DOHH2 (cell line): ENCODE measurements at regions not wholly inside any gene's neighbourhood (a gene's known extent, or its start where the extent isn't known, plus 50 kb on each side); places are given as distances from the start of the nearest gene placed in this dataset.
"Not testable (repeated sequence)": the region's sequence is repeated elsewhere in the genome, so short reads cannot be mapped to it uniquely, and the experiment has no call there.

Experiments used
- H3F3A ChIP-seq: fragments of 200-600 bp; sonication (generic), shearing (Covaris generic); 2 replicates; pipeline ENCODE4 v1.6.0; 2016; ENCODE audit warnings: antibody characterized with exemption, mild to moderate bottlenecking; ENCODE audit not compliant: control insufficient read depth, insufficient read depth
- H3K27ac ChIP-seq: fragments of 200-600 bp; sonication (generic); 2 replicates; pipeline ENCODE4 v1.5.1; 2014; ENCODE audit warnings: low read depth, mild to moderate bottlenecking, low read length, moderate library complexity
- H3K27me3 ChIP-seq: fragments of 200-600 bp; sonication (generic); 2 replicates; pipeline ENCODE4 v1.6.1; 2014; ENCODE audit warnings: mild to moderate bottlenecking, low read length, mixed read lengths; ENCODE audit not compliant: control insufficient read depth
- H3K36me3 ChIP-seq: fragments of 200-600 bp; sonication (generic); 2 replicates; pipeline ENCODE4 v1.6.1; 2014; ENCODE audit warnings: mild to moderate bottlenecking, low read length, moderate library complexity, mixed read lengths; ENCODE audit not compliant: control insufficient read depth
- H3K4me1 ChIP-seq: fragments of 200-600 bp; sonication (generic); 2 replicates; pipeline ENCODE4 v1.6.1; 2014; ENCODE audit warnings: mild to moderate bottlenecking, low read length, mixed read lengths; ENCODE audit not compliant: control insufficient read depth
- H3K4me2 ChIP-seq: fragments of 200-600 bp; sonication (generic); 2 replicates; pipeline ENCODE4 v1.6.0; 2014; ENCODE audit warnings: mild to moderate bottlenecking, low read length, moderate library complexity
- H3K4me3 ChIP-seq: fragments of 200-600 bp; sonication (generic); 2 replicates; pipeline ENCODE4 v1.5.1; 2014; ENCODE audit warnings: mild to moderate bottlenecking, low read length, mixed read lengths
- H3K79me2 ChIP-seq: fragments of 200-600 bp; sonication (generic); 2 replicates; pipeline ENCODE4 v1.6.1; 2014; ENCODE audit warnings: mild to moderate bottlenecking, low read length, mixed read lengths; ENCODE audit not compliant: control insufficient read depth
- H3K9me2 ChIP-seq: fragments of 200-600 bp; sonication (generic); replicated peaks from 2 replicates; pipeline ENCODE4 v1.6.1; 2014; ENCODE audit warnings: mild to moderate bottlenecking, low read length, mixed read lengths; ENCODE audit not compliant: control insufficient read depth
- H3K9me3 ChIP-seq: fragments of 200-600 bp; sonication (generic); 2 replicates; pipeline ENCODE4 v1.6.1; 2014; ENCODE audit warnings: antibody characterized with exemption, low read length, mixed read lengths; ENCODE audit not compliant: control insufficient read depth, insufficient read depth
- H4K20me1 ChIP-seq: fragments of 200-600 bp; sonication (generic); 2 replicates; pipeline ENCODE4 v1.6.0; 2014; ENCODE audit warnings: low read depth, mild to moderate bottlenecking, antibody characterized with exemption, low read length, moderate library complexity; ENCODE audit not compliant: control insufficient read depth, insufficient read depth

DNA sequence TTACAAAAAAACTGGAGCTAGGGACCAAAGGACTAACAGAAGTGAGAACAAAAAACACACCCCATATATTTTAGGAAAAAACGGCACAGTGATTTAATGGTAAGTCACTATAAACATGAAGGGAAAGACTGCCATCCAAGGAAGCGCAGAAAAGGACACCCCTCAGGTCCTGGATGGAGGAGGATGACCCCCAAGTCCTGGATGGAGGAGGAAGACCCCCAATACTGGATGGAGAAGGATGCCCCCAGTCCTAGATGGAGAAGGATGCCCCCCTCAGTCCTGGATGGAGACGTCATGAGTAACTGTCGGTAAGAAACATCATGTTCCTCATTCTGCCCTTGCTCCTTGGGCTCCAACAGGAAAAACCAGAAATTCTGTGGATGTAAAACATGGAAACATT, 89.9 kb downstream of the POTEG start:
- not testable (repeated sequence) for H3K9me3 ChIP-seq, H3K4me2 ChIP-seq, H3K36me3 ChIP-seq, H4K20me1 ChIP-seq, H3K9me2 ChIP-seq, H3F3A ChIP-seq, H3K27me3 ChIP-seq, H3K4me1 ChIP-seq, H3K27ac ChIP-seq, H3K4me3 ChIP-seq, H3K79me2 ChIP-seq

- not testable (repeated sequence) for H3K79me2 ChIP-seq, H3K4me3 ChIP-seq, H3K9me3 ChIP-seq, H3K27ac ChIP-seq, H3K9me2 ChIP-seq, H4K20me1 ChIP-seq, H3K36me3 ChIP-seq, H3K4me2 ChIP-seq, H3K27me3 ChIP-seq, H3F3A ChIP-seq, H3K4me1 ChIP-seq
Observed at GRCh38 chr14:19344689-19345088, 89.5 kb downstream of the POTEG start.

DNA sequence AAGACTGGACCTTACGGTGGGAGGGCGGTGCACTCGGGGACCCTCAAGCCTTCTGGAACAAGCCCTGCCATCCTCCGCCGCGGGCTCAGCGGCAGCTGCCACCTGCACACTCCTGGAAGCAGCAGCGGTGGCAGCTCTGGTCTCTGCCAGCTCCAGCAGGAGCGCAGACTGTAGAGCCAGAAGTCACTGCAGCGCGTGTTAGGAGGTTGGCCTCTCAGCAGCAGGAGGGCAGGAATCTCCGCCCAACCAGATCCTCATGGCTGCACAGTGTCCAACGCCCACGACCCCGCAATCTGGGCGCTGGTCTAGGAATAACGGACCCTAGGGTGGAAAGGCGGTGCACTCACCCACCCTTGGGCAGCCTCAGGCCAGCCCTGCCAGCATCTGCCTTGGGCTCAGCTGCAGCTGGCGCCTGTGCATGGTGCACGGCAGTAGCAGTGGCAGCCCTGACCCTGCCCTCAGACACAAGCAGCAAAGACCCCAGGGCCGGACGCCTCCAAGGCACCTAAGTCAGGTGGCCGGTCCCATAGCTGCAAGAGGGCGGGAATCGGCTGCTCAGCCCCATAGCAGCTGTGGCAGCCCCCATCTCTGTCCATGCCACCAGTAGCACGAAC, 88.7 kb downstream of the POTEG start:
- not testable (repeated sequence) for H3K79me2 ChIP-seq, H3K27me3 ChIP-seq, H3F3A ChIP-seq, H3K4me3 ChIP-seq, H3K36me3 ChIP-seq, H4K20me1 ChIP-seq, H3K27ac ChIP-seq, H3K9me2 ChIP-seq, H3K4me1 ChIP-seq, H3K4me2 ChIP-seq, H3K9me3 ChIP-seq

- H3K4me1 ChIP-seq, H4K20me1 ChIP-seq, H3K27ac ChIP-seq, H3K79me2 ChIP-seq, H3K9me3 ChIP-seq, H3K36me3 ChIP-seq, H3K4me2 ChIP-seq, H3K9me2 ChIP-seq, H3F3A ChIP-seq, H3K27me3 ChIP-seq, H3K4me3 ChIP-seq: not testable (repeated sequence)
Observed at GRCh38 chr14:19346074-19346480, 88.1 kb downstream of the POTEG start.

DNA sequence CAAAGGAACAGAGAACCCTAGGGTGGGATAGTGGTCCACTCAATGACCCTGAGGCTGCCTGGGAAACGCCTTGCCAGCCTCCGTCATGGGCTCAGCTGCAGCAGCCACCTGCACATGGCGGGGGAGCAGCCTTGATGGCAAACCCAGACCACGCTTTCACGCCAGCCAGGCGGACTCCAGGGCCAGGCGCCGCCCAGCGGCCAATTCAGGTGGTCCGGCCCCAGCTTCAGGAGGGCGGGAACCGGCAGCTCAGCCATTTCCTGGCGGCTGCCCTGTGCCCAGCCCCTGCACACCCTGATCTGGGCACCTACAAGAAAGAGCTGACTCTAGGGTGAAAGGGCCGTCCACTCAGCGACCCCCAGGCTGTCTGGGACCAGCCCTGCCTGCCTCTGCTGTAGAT, 87.5 kb downstream of the POTEG start:
- H3K79me2 ChIP-seq, H3K9me2 ChIP-seq, H3K27ac ChIP-seq, H3K36me3 ChIP-seq, H3K4me2 ChIP-seq, H3K27me3 ChIP-seq, H3K4me1 ChIP-seq, H3K4me3 ChIP-seq, H4K20me1 ChIP-seq, H3K9me3 ChIP-seq, H3F3A ChIP-seq: not testable (repeated sequence)

DNA sequence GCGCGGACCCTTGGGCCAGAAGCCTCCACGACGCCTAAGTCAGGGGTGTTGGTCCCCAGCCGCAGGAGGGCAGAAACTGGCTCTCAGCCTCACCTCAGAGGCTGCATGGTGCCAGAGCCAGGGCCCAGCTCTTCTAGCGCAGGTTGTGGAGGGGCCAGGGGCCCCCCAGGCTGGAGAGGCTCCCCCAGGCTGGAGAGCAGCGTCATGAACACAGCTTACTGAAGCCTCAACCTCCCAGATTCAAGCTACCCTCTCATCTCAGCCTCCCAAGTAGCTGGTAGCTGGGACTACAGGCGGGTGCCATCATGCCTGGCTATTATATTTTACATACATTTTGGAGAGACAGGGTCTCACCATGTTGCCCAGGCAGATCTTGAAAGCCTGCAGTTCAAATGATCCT, 87.0 kb downstream of the POTEG start:
- H3K4me1 ChIP-seq, H3K4me2 ChIP-seq, H3F3A ChIP-seq, H3K79me2 ChIP-seq, H3K4me3 ChIP-seq, H3K27me3 ChIP-seq, H3K27ac ChIP-seq, H4K20me1 ChIP-seq, H3K36me3 ChIP-seq, H3K9me2 ChIP-seq, H3K9me3 ChIP-seq: not testable (repeated sequence)
